WERI-Rb-1 (cell line): ENCODE measurements at regions not wholly inside any gene's neighbourhood (a gene's known extent, or its start where the extent isn't known, plus 50 kb on each side); places are given as distances from the start of the nearest gene placed in this dataset.

Experiments
- DNase-seq: peaks from one replicate; pipeline ENCODE4 v3.0.0-alpha.2; 2020
- H3K27ac ChIP-seq: fragments of 250-450 bp; sonication (Bioruptor Pico); 2 replicates; pipeline ENCODE4 v1.5.1; 2020; ENCODE audit warnings: mild to moderate bottlenecking, moderate library complexity
- H3K27me3 ChIP-seq: fragments of 250-450 bp; sonication (Bioruptor Pico); 2 replicates; pipeline ENCODE4 v1.5.1; 2021; ENCODE audit warnings: mild to moderate bottlenecking, low read depth, moderate library complexity; ENCODE audit not compliant: insufficient read depth, severe bottlenecking
- H3K36me3 ChIP-seq: fragments of 250-450 bp; sonication (Bioruptor Pico); 2 replicates; pipeline ENCODE4 v1.5.1; 2020; ENCODE audit warnings: mild to moderate bottlenecking, moderate library complexity
- H3K4me3 ChIP-seq: 2 replicates; pipeline ENCODE4 v1.5.1; 2011; ENCODE audit warnings: low read depth, mild to moderate bottlenecking, control low read depth, low read length
- H3K9me3 ChIP-seq: fragments of 250-450 bp; sonication (Bioruptor Pico); 2 replicates; pipeline ENCODE4 v1.5.1; 2021; ENCODE audit warnings: mild to moderate bottlenecking, moderate library complexity; ENCODE audit not compliant: severe bottlenecking
- TF ChIP-seq, protein P1 (sequence below): IDR thresholded peaks from 2 replicates; pipeline ENCODE4 v1.5.1; 2011; ENCODE audit warnings: low read depth, mild to moderate bottlenecking, control low read depth, inconsistent platforms, low read length

DNA sequence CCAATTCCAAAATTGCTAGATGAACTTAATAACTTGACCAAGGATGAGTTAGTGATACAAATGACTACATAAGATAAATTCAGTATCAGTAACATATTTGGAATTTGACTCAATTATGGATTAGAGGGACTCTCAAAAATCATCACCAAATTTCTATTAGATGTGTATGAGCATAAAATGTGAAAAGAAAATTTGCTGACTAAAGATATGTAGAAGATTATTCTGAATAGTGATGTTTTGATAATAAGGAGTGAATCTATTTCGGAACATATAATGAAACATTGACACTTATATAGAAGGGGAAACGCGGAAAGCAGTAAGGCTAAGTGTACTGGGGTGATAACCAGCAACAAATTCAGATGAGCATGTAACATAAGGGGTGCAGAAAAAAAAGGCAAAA is 177.3 kb downstream of the DERA start:
- TF ChIP-seq, protein P1, sequence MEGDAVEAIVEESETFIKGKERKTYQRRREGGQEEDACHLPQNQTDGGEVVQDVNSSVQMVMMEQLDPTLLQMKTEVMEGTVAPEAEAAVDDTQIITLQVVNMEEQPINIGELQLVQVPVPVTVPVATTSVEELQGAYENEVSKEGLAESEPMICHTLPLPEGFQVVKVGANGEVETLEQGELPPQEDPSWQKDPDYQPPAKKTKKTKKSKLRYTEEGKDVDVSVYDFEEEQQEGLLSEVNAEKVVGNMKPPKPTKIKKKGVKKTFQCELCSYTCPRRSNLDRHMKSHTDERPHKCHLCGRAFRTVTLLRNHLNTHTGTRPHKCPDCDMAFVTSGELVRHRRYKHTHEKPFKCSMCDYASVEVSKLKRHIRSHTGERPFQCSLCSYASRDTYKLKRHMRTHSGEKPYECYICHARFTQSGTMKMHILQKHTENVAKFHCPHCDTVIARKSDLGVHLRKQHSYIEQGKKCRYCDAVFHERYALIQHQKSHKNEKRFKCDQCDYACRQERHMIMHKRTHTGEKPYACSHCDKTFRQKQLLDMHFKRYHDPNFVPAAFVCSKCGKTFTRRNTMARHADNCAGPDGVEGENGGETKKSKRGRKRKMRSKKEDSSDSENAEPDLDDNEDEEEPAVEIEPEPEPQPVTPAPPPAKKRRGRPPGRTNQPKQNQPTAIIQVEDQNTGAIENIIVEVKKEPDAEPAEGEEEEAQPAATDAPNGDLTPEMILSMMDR, result no peak
- Histone ChIP-seq H3K9me3 (peaks cover 7% of the 10 kb centered on the region), H3K36me3 (no peaks in the 10 kb centered on the region), H3K27ac (no peak overlapping the region), H3K4me3 (no peak overlapping the region), H3K27me3 (no peaks in the 10 kb centered on the region)
- DNase-seq, result no peak
